C4-2B (cell line): ENCODE measurements at regions not wholly inside any gene's neighbourhood (a gene's known extent, or its start where the extent isn't known, plus 50 kb on each side); places are given as distances from the start of the nearest gene placed in this dataset.
A peak's percentile ranks its signal among the peaks of the same experiment; 100 is the strongest.

Experiments
- H3K27ac ChIP-seq: fragments of 450-650 bp; 2 replicates; pipeline ENCODE4 v1.5.1; 2017
- CTCF ChIP-seq: fragments of 450-650 bp; conservative IDR thresholded peaks from 2 replicates; pipeline ENCODE4 v1.5.1; 2017; ENCODE audit warnings: mild to moderate bottlenecking
- ZFX ChIP-seq: fragments of 450-650 bp; IDR thresholded peaks from 2 replicates; pipeline ENCODE4 v1.6.1; 2017

GRCh38 chr19:27975419-27976005, 1237.4 kb downstream of the UQCRFS1 start:
- TF ChIP-seq CTCF (no peak), ZFX (no peak)

GRCh38 chr19:27974082-27974513, 1238.9 kb downstream of the UQCRFS1 start:
- peak; percentile 92 for TF ChIP-seq CTCF
- no peak for TF ChIP-seq ZFX
- no peak overlapping the region for H3K27ac ChIP-seq

More at GRCh38 chr19:27975419-27976005, 1237.4 kb downstream of the UQCRFS1 start:
- no peak overlapping the region for H3K27ac ChIP-seq

GRCh38 chr19:27972291-27973040, 1240.5 kb downstream of the UQCRFS1 start:
- TF ChIP-seq ZFX, result no peak
- H3K27ac ChIP-seq, result no peak overlapping the region; the same call in 1 of the 2 replicates

GRCh38 chr19:27971869-27972268, 1241.1 kb downstream of the UQCRFS1 start:
- TF ChIP-seq ZFX (no peak), CTCF (no peak)

GRCh38 chr19:27971071-27971470, 1241.9 kb downstream of the UQCRFS1 start:
- no peak overlapping the region for H3K27ac ChIP-seq
- TF ChIP-seq CTCF (no peak), ZFX (no peak)

More at GRCh38 chr19:27971869-27972268, 1241.1 kb downstream of the UQCRFS1 start:
- no peak overlapping the region for H3K27ac ChIP-seq

- no peak overlapping the region for H3K27ac ChIP-seq
- TF ChIP-seq ZFX, result no peak
- TF ChIP-seq CTCF, result peak; percentile 91
Observed at GRCh38 chr19:27966390-27966816, 1246.5 kb downstream of the UQCRFS1 start.

- TF ChIP-seq CTCF (no peak), ZFX (no peak)
Observed at GRCh38 chr19:27964185-27964584, 1248.8 kb downstream of the UQCRFS1 start.

More at GRCh38 chr19:27964185-27964584, 1248.8 kb downstream of the UQCRFS1 start:
- H3K27ac ChIP-seq, result no peak overlapping the region
